ENCODE measurements at regions not wholly inside any gene's neighbourhood (a gene's known extent, or its start where the extent isn't known, plus 50 kb on each side); places are given as distances from the start of the nearest gene placed in this dataset.

GRCh38 chr1:232437510-232437909, 192.4 kb downstream of the SIPA1L2 start:
- Histone ChIP-seq H3K36me3 (ENCODE audit: insufficient read depth, low read length) (no peaks in the 10 kb centered on the region), H3K27me3 (ENCODE audit: control insufficient read depth in 1 of 2, insufficient read depth in 2 of 2, low read length in 2 of 2) (no peaks in the 10 kb centered on the region), H3K4me1 (ENCODE audit: insufficient read depth, low read length) (no peaks in the 10 kb centered on the region), H3K4me3 (ENCODE audit: low read length) (no peak overlapping the region), H3K27ac (ENCODE audit: low read depth in 1 of 2, low read length in 2 of 2) (no peak overlapping the region), H3K9me3 (ENCODE audit: control insufficient read depth in 1 of 2, insufficient read depth in 1 of 2, low read length in 2 of 2) (no peaks in the 10 kb centered on the region)
- CTCF ChIA-PET, result no interaction called here
- DNase-seq (no peak), ATAC-seq (ENCODE audit: poor library complexity) (no peak)
- no peak overlapping the region for H3K27ac Mint-ChIP-seq
- no peak overlapping the region for H3K4me3 Mint-ChIP-seq
- POLR2A ChIA-PET, result no interaction called here
- intact Hi-C loops (cut with DNase I, micrococcal nuclease), result no loop called here
- no peaks in the 10 kb centered on the region for H3K9me3 Mint-ChIP-seq
- H3K27me3 Mint-ChIP-seq, result no peaks in the 10 kb centered on the region
- no peak for TF ChIP-seq CTCF (IDR thresholded peaks at IDR 0.05)
- no peaks in the 10 kb centered on the region for H3K36me3 Mint-ChIP-seq (ENCODE audit: low read depth)
- H3K4me1 Mint-ChIP-seq (ENCODE audit: low read depth), result no peaks in the 10 kb centered on the region

- intact Hi-C loops (cut with DNase I, micrococcal nuclease), result no loop called here
- no peak overlapping the region for H3K27ac ChIP-seq (ENCODE audit: low read depth in 1 of 2, low read length in 2 of 2)
- H3K4me1 ChIP-seq (ENCODE audit: insufficient read depth, low read length), result no peaks in the 10 kb centered on the region
- ChIA-PET CTCF (no interaction called here), POLR2A (no interaction called here)
- no peak for ATAC-seq (ENCODE audit: poor library complexity)
- TF ChIP-seq CTCF (IDR thresholded peaks at IDR 0.05), result no peak
- H3K36me3 ChIP-seq (ENCODE audit: insufficient read depth, low read length), result no peaks in the 10 kb centered on the region
- Mint-ChIP-seq H3K4me3 (no peak overlapping the region), H3K4me1 (ENCODE audit: low read depth) (no peaks in the 10 kb centered on the region), H3K9me3 (no peaks in the 10 kb centered on the region), H3K36me3 (ENCODE audit: low read depth) (no peaks in the 10 kb centered on the region), H3K27me3 (no peaks in the 10 kb centered on the region), H3K27ac (no peak overlapping the region)
- no peaks in the 10 kb centered on the region for H3K27me3 ChIP-seq (ENCODE audit: control insufficient read depth in 1 of 2, insufficient read depth in 2 of 2, low read length in 2 of 2)
- no peak overlapping the region for H3K4me3 ChIP-seq (ENCODE audit: low read length)
- DNase-seq, result no peak
- H3K9me3 ChIP-seq (ENCODE audit: control insufficient read depth in 1 of 2, insufficient read depth in 1 of 2, low read length in 2 of 2), result no peaks in the 10 kb centered on the region
Measured at GRCh38 chr1:232435729-232436128, 194.2 kb downstream of the SIPA1L2 start.

GRCh38 chr1:232432313-232432712, 197.6 kb downstream of the SIPA1L2 start:
- H3K4me1 ChIP-seq (ENCODE audit: insufficient read depth, low read length), result no peaks in the 10 kb centered on the region
- CTCF ChIA-PET, result no interaction called here

More at GRCh38 chr1:232432313-232432712, 197.6 kb downstream of the SIPA1L2 start:
- intact Hi-C loops (cut with DNase I, micrococcal nuclease), result no loop called here
- H3K27ac ChIP-seq (ENCODE audit: low read depth in 1 of 2, low read length in 2 of 2), result no peak overlapping the region
- H3K4me3 Mint-ChIP-seq, result no peak overlapping the region
- no peak overlapping the region for H3K4me3 ChIP-seq (ENCODE audit: low read length)
- TF ChIP-seq CTCF (IDR thresholded peaks at IDR 0.05), result no peak
- H3K9me3 ChIP-seq (ENCODE audit: control insufficient read depth in 1 of 2, insufficient read depth in 1 of 2, low read length in 2 of 2), result no peaks in the 10 kb centered on the region
- no peaks in the 10 kb centered on the region for H3K9me3 Mint-ChIP-seq
- ATAC-seq (ENCODE audit: poor library complexity) (no peak), DNase-seq (no peak)
- H3K27ac Mint-ChIP-seq, result no peak overlapping the region
- H3K36me3 Mint-ChIP-seq (ENCODE audit: low read depth), result no peaks in the 10 kb centered on the region
- no peaks in the 10 kb centered on the region for H3K27me3 Mint-ChIP-seq
- no peaks in the 10 kb centered on the region for H3K4me1 Mint-ChIP-seq (ENCODE audit: low read depth)
- H3K27me3 ChIP-seq (ENCODE audit: control insufficient read depth in 1 of 2, insufficient read depth in 2 of 2, low read length in 2 of 2), result no peaks in the 10 kb centered on the region
- no peaks in the 10 kb centered on the region for H3K36me3 ChIP-seq (ENCODE audit: insufficient read depth, low read length)
- POLR2A ChIA-PET, result no interaction called here
